ENCODE measurements at regions not wholly inside any gene's neighbourhood (a gene's known extent, or its start where the extent isn't known, plus 50 kb on each side); places are given as distances from the start of the nearest gene placed in this dataset.

DNA sequence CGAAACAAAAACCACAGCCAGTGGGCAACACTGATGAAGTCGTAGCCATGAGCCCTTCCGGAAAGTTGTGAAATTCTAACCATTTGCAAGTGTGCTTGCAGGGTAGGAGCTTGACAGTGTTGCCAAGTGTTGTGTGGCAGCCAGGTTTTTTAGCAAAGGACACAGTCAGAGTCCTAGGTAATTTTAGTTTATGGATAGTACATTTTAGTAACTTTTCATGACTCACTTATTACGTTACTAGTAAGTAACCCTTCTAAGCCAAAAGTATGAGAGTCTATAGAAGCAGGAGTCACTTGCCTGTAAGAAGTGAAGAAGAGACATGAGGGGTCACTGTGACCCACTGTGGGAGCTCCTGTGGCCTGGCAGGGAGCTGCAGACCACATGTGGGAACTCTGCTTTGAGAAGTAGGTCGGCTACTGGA is 54.8 kb upstream of the ADPGK start:
- no peaks in the 10 kb centered on the region for H3K79me1 ChIP-seq (ENCODE audit: insufficient read depth, low read depth, low read length, poor library complexity, severe bottlenecking)
- TF ChIP-seq, protein P1, sequence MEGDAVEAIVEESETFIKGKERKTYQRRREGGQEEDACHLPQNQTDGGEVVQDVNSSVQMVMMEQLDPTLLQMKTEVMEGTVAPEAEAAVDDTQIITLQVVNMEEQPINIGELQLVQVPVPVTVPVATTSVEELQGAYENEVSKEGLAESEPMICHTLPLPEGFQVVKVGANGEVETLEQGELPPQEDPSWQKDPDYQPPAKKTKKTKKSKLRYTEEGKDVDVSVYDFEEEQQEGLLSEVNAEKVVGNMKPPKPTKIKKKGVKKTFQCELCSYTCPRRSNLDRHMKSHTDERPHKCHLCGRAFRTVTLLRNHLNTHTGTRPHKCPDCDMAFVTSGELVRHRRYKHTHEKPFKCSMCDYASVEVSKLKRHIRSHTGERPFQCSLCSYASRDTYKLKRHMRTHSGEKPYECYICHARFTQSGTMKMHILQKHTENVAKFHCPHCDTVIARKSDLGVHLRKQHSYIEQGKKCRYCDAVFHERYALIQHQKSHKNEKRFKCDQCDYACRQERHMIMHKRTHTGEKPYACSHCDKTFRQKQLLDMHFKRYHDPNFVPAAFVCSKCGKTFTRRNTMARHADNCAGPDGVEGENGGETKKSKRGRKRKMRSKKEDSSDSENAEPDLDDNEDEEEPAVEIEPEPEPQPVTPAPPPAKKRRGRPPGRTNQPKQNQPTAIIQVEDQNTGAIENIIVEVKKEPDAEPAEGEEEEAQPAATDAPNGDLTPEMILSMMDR (conservative IDR thresholded peaks at IDR 0.05), result no peak
- no peak overlapping the region for H3K27ac Mint-ChIP-seq
- no peak overlapping the region for H3K18ac ChIP-seq (ENCODE audit: insufficient read length, low read depth, low read length)
- no peak overlapping the region for H2AK5ac ChIP-seq (ENCODE audit: insufficient read length, low read length)
- H3K4me1 ChIP-seq (ENCODE audit: insufficient read depth, low read length), result no peaks in the 10 kb centered on the region
- no peak overlapping the region for H3K4me3 Mint-ChIP-seq
- no peaks in the 10 kb centered on the region for H3K9me3 ChIP-seq (ENCODE audit: control insufficient read depth, low read depth, low read length)
- H3K14ac ChIP-seq (ENCODE audit: insufficient read depth, low read length), result no peak overlapping the region
- no peak overlapping the region for H3T11ph ChIP-seq (ENCODE audit: low read length)
- no peaks in the 10 kb centered on the region for H4K20me1 ChIP-seq (ENCODE audit: control insufficient read depth, insufficient read depth, insufficient read length)
- H3K4me1 Mint-ChIP-seq, result peaks cover 13 to 17% of the 10 kb centered on the region in 2 experiments
- no peak overlapping the region for H3K4ac ChIP-seq (ENCODE audit: low read depth, low read length)
- no peak overlapping the region for H3K9ac ChIP-seq (ENCODE audit: extremely low read depth, insufficient read length, low read length)
- no peak overlapping the region for H3K56ac ChIP-seq (ENCODE audit: insufficient read length, low read depth, low read length)
- H2BK5ac ChIP-seq (ENCODE audit: insufficient read length, low read length), result no peak overlapping the region
- H3K9me3 Mint-ChIP-seq, result no peaks in the 10 kb centered on the region; a peak in 1 of 5 replicates
- no peak overlapping the region for H2BK12ac ChIP-seq (ENCODE audit: insufficient read length, low read depth, low read length)
- H3K27me3 Mint-ChIP-seq (ENCODE audit: low read depth), result peaks cover 4% of the 10 kb centered on the region
- WGBS (ENCODE audit: extremely low coverage, insufficient read length, low lambda C conversion rate), result no CpG with 5 or more reads among the region's 5 CpGs
- H3K27ac ChIP-seq (ENCODE audit: insufficient read length, low read depth, low read length), result no peak overlapping the region
- no peak overlapping the region for H2BK15ac ChIP-seq (ENCODE audit: low read depth, low read length)
- H2AFZ ChIP-seq (ENCODE audit: low read length), result no peak overlapping the region
- no peaks in the 10 kb centered on the region for H3K36me3 Mint-ChIP-seq (ENCODE audit: insufficient read depth in 1 of 3, low read depth in 3 of 3)
- H2BK20ac ChIP-seq (ENCODE audit: low read depth, low read length, poor library complexity, severe bottlenecking), result no peak overlapping the region
- H3K79me2 ChIP-seq (ENCODE audit: insufficient read depth, low read length), result no peaks in the 10 kb centered on the region
- no peak overlapping the region for H2BK120ac ChIP-seq (ENCODE audit: low read depth, low read length, poor library complexity, severe bottlenecking)
- H3K23me2 ChIP-seq (ENCODE audit: insufficient read length, low read depth, low read length, poor library complexity, severe bottlenecking), result no peaks in the 10 kb centered on the region
- no peak overlapping the region for H3K23ac ChIP-seq (ENCODE audit: insufficient read length, low read depth, low read length)
- DNase-seq, result no peak
- H3K4me2 ChIP-seq (ENCODE audit: insufficient read depth, insufficient read length, low read length), result no peak overlapping the region
- no peak overlapping the region for H4K91ac ChIP-seq (ENCODE audit: insufficient read length, low read depth, low read length)
- H4K5ac ChIP-seq (ENCODE audit: insufficient read length, low read depth, low read length), result no peak overlapping the region
- H4K8ac ChIP-seq (replicated peaks; ENCODE audit: insufficient read length, low read depth, low read length), result no peak overlapping the region
- H3K27me3 ChIP-seq (ENCODE audit: insufficient read depth, low read length), result no peaks in the 10 kb centered on the region
